Heart left ventricle (tissue), 16 donors: ENCODE measurements at regions not wholly inside any gene's neighbourhood (a gene's known extent, or its start where the extent isn't known, plus 50 kb on each side); places are given as distances from the start of the nearest gene placed in this dataset.

ENCODE experiments used
- ATAC-seq, 4 donors: fragments of 200-7000 bp; cut with Tn5 transposase; one replicate each; pipeline ENCODE4 v1.9.1; 2020 to 2022; ENCODE audit warnings: moderate library complexity in 4 of 4, mild to moderate bottlenecking in 3 of 4, moderate number of reproducible peaks in 1 of 4
- DNase-seq, 5 donors: peaks; one replicate each; pipeline ENCODE4 v3.0.0-alpha.2; 2020
- H3K27ac ChIP-seq, 12 donors: fragments of 200-600 bp; sonication (generic) in 4 of 12; one replicate each; pipeline versions ENCODE4 v1.5.0 to v1.8.0; 2016 to 2022; ENCODE audit warnings: mild to moderate bottlenecking in 2 of 12
- H3K27me3 ChIP-seq, 9 donors: fragments of 200-600 bp; sonication (generic) in 2 of 9; one replicate each; pipeline versions ENCODE4 v1.5.1 to v1.8.0; 2016 to 2022; ENCODE audit warnings: mild to moderate bottlenecking in 3 of 9
- H3K36me3 ChIP-seq, 9 donors: fragments of 200-600 bp; sonication (generic) in 2 of 9; one replicate each; pipeline versions ENCODE4 v1.5.0 to v1.8.0; 2018 to 2022; ENCODE audit warnings: mild to moderate bottlenecking in 2 of 9
- H3K4me1 ChIP-seq, 12 donors: fragments of 200-600 bp; sonication (generic) in 4 of 12; one replicate each; pipeline versions ENCODE4 v1.5.0 to v1.8.0; 2016 to 2022; ENCODE audit warnings: mild to moderate bottlenecking in 3 of 12
- H3K4me3 ChIP-seq, 12 donors: fragments of 200-600 bp; sonication (generic) in 4 of 12; one replicate each; pipeline versions ENCODE4 v1.5.0 to v1.8.0; 2017 to 2022; ENCODE audit warnings: mild to moderate bottlenecking in 9 of 12, moderate library complexity in 4 of 12
- H3K9me3 ChIP-seq, 12 donors: fragments of 200-600 bp; sonication (generic) in 4 of 12; one replicate each; pipeline versions ENCODE4 v1.5.0 to v1.8.0; 2016 to 2022; ENCODE audit warnings: mild to moderate bottlenecking in 1 of 12
- POLR2A ChIP-seq, 2 donors: fragments of 450-650 bp; IDR thresholded peaks; one replicate each; pipeline ENCODE4 v1.6.1; 2017; ENCODE audit warnings: antibody characterized with exemption in 2 of 2, mild to moderate bottlenecking in 2 of 2, moderate library complexity in 2 of 2
- WGBS, 4 donors: extraction: QIAGEN DNeasy Blood & Tissue Kit in 2 of 4; methylation state at CpG; one replicate each; pipeline versions ENCODE4 v1.1.5 to v1.1.7; 2013 to 2018; 5-methylcytosine and 5-hydroxymethylcytosine counted together
- intact Hi-C, 10 donors: fragments of 100-400 bp; cut with DNase I; formaldehyde crosslinking; loops; one replicate each; pipeline versions ENCODE4 v1.11.1 to v1.14.2; 2022
- TF ChIP-seq, protein P1 (sequence below), 12 donors: fragments of 200-600 bp; sonication (generic) in 4 of 12; IDR thresholded peaks; one replicate each; pipeline versions ENCODE4 v1.5.0 to v1.8.0; 2018 to 2022; ENCODE audit warnings: antibody characterized with exemption in 12 of 12, mild to moderate bottlenecking in 5 of 12
- donor health status: ischemic (EF 13 %, LVEDD 7.1; RV severe dilation, severe dysfunction).
- donor health status: healthy with polysubstance abuse.
- donor health status: DM: no; HTN: yes; CAD: no.
- donor health status: DM: no; HTN: no; CAD: no.
- donor health status: ischemic (EF 25% LVEDD 6.9; RV normal size, moderate dysfunction).
- donor health status: ischemic (EF 25% LVEDD 5.7; RV mildly dilated, moderate dysfunction).
- donor health status: healthy.
- donor health status: DM: yes; HTN: yes; CAD: no.
- donor health status: ischemic (EF 35%, LVEDD 5.7; RV mildly dilated, moderate dysfunction).
- donor health status: nonischemic (EF 11% LVEDD 7.7; RV severe dilation, severe dysfunction).
- donor health status: DM: yes; HTN: yes; CAD: no.
- donor health status: PGD.
- donor health status: ischemic (EF 29% LVEDD 5.4; RV normal size, mild dysfunction).
- donor health status: nonischemic (EF 23%, LVEDD 6.1; RV moderate dilation, normal function).

DNA sequence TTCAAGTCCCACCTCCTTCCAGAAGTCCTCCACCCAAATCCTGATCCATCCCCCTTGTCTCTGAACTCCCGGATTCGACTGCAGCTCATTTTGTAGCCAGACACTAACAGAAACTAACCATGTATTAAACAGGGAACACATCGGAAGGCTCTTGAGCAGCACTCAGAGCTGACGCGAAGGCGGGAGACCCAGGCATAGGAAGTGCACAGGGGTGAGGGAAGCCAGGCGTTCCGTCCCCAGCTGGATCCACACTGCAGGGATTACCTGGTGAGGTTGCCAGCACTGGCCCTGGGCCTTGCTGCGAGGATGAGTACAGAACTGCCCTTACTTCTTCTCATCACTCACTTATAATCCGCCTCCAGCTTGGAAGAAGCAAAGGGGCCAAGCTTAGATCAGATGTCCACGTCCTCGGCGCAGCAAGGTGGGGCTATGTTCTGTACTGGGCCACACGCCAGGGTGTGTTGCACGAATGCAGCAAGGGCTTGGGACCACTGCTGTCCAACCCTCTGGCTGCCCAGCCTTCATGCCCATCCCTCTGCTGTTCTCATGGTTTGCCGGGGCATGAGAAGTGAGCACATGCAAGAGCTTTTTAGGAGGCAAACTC lies 124.2 kb upstream of the SMAD3 start:
- no peaks in the 10 kb centered on the region for H3K36me3 ChIP-seq
- DNase-seq (peak in 2 of 5 donors; percentile 18 to 55), ATAC-seq (peak in 3 of 4 donors; percentile 22 to 31 (median 23))
- H3K4me3 ChIP-seq, result peak overlapping the region in 7 of 12 donors; percentile 5 to 32 (median 12)
- intact Hi-C loops, result loop anchor here in 9 of 10 donors (10.0 kb wide), 2 partner anchors 124 to 894 kb away; partner anchors contain the start of gene SMAD3 (in 1 of the 9)
- TF ChIP-seq, protein P1, sequence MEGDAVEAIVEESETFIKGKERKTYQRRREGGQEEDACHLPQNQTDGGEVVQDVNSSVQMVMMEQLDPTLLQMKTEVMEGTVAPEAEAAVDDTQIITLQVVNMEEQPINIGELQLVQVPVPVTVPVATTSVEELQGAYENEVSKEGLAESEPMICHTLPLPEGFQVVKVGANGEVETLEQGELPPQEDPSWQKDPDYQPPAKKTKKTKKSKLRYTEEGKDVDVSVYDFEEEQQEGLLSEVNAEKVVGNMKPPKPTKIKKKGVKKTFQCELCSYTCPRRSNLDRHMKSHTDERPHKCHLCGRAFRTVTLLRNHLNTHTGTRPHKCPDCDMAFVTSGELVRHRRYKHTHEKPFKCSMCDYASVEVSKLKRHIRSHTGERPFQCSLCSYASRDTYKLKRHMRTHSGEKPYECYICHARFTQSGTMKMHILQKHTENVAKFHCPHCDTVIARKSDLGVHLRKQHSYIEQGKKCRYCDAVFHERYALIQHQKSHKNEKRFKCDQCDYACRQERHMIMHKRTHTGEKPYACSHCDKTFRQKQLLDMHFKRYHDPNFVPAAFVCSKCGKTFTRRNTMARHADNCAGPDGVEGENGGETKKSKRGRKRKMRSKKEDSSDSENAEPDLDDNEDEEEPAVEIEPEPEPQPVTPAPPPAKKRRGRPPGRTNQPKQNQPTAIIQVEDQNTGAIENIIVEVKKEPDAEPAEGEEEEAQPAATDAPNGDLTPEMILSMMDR (IDR thresholded peaks at IDR 0.05), result no peak
- TF ChIP-seq POLR2A (IDR thresholded peaks at IDR 0.05), result no peak
- H3K27ac ChIP-seq, result no peak overlapping the region
- H3K27me3 ChIP-seq, result no peaks in the 10 kb centered on the region
- 51 to 62% (median 53%) methylated on average over 15 to 16 of the region's 16 CpGs for WGBS, 4 donors
- H3K9me3 ChIP-seq, result peaks cover 0 to 13% (median 0%) of the 10 kb centered on the region in 12 donors
- peaks cover 0 to 20% (median 8%) of the 10 kb centered on the region in 12 donors for H3K4me1 ChIP-seq

DNA sequence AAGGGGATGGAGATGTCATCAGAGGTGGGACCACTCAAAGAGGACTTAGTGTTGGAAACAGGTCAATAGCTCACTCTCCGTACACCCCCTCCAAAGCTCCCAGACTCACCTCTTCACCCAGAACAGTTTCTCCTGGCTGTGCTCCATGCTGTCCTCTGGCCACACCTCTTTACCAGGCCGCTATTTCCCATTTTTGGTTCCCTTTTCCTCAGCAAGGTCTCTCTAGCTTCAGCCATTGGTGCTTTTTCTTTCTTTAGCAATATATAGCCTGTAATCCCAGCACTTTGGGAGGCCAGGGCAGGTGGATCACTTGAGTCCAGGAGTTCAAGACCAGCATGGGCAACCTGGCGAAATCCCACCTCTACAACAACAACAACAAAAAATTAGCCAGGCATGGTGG lies 123.6 kb upstream of the SMAD3 start:
- ATAC-seq, result no peak
- DNase-seq, result peak in 1 of 5 donors; percentile 18
- intact Hi-C loops, result loop anchor here in 9 of 10 donors (10.0 kb wide), 2 partner anchors 123 to 893 kb away; partner anchors contain the start of gene SMAD3 (in 1 of the 9)
- Histone ChIP-seq H3K4me3 (no peak overlapping the region), H3K4me1 (peaks cover 0 to 21% (median 8%) of the 10 kb centered on the region in 12 donors), H3K9me3 (peaks cover 0 to 13% (median 0%) of the 10 kb centered on the region in 12 donors), H3K27me3 (no peaks in the 10 kb centered on the region), H3K36me3 (no peaks in the 10 kb centered on the region), H3K27ac (no peak overlapping the region)
- no peak for TF ChIP-seq POLR2A (IDR thresholded peaks at IDR 0.05)
- TF ChIP-seq, protein P1 (IDR thresholded peaks at IDR 0.05), result no peak
- WGBS, 4 donors, result 85 to 93% (median 92%) methylated on average over 3 of the region's 3 CpGs

DNA sequence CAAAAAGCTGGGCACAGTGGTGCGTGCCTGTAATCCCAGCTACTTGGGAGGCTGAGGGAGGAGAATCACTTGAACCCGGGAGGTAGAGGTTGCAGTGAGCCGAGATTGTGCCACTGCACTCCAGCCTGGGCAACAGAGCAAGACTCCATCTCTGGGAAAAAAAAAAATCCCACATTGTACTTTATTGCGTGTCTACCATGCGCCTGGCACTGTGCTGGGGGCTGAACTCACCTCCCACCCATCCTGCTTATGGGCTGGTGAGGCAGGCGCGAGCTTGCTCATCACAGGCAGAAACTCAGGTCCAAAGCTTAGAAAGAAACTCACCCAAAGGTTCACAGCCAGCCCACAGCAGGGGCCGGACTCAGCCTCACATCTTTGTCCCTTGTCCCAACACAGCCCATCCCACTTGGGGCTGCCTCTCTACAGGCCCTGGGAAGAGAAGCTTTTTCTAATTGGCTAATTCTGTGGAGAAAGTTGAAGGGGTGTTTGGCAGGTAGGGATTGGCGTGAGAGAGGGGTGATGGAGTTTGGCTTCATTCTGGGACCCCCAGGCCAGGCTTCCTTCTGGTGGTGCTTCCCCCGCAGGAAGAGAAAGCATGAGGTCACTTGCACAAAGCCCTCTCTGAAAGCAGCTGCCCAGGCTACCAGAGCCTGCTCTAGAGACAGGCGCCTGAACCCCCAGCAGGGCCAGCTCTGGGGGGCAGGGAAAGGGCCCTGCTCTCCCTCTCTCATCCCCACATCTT lies 122.6 kb upstream of the SMAD3 start:
- DNase-seq (no peak), ATAC-seq (no peak)
- 95 to 98% (median 96%) methylated on average over 10 to 11 of the region's 11 CpGs for WGBS, 4 donors
- H3K4me1 ChIP-seq, result peaks cover 0 to 24% (median 6%) of the 10 kb centered on the region in 12 donors
- TF ChIP-seq, protein P1 (IDR thresholded peaks at IDR 0.05), result no peak
- no peak for TF ChIP-seq POLR2A (IDR thresholded peaks at IDR 0.05)
- no peak overlapping the region for H3K27ac ChIP-seq
- no peaks in the 10 kb centered on the region for H3K27me3 ChIP-seq
- peaks cover 0 to 8% (median 0%) of the 10 kb centered on the region in 12 donors for H3K9me3 ChIP-seq
- intact Hi-C loops, result loop anchor here in 9 of 10 donors (10.0 kb wide), 2 partner anchors 122 to 892 kb away; partner anchors contain the start of gene SMAD3 (in 1 of the 9)
- no peak overlapping the region for H3K4me3 ChIP-seq
- no peaks in the 10 kb centered on the region for H3K36me3 ChIP-seq
